UCSD-AML1 (cell line): ENCODE measurements at regions not wholly inside any gene's neighbourhood (a gene's known extent, or its start where the extent isn't known, plus 50 kb on each side); places are given as distances from the start of the nearest gene placed in this dataset.
"Not testable (repeated sequence)": the region's sequence is repeated elsewhere in the genome, so short reads cannot be mapped to it uniquely, and the experiment has no call there.

Source experiments
- DNase-seq: peaks from one replicate; lab custom pipeline; 2025; ENCODE audit not compliant: unreplicated experiment; lab: John Stamatoyannopoulos, UW

- no peak for DNase-seq
Measured at GRCh38 chr6:134619789-134620188, 301.9 kb upstream of the SGK1 start.

DNA sequence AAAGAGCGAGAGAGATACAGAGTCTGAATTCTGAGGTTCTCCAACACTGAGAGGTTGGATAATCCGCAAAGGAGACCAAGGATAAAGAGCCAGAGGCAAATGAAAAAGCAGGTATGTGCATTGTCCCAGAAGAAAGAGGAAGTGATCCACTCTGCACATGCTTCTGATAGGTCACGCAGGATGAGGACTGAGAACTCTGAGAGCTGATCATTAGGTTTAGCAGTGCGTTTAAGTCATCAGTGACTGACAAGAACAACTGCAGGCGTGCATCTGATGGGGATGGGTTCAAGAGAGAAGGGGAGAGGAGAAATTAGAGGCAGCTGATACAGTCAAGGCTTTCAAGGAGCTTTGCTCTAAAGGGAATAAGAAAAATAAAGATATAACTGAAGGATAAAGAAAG is 301.2 kb upstream of the SGK1 start:
- no peak for DNase-seq

DNA sequence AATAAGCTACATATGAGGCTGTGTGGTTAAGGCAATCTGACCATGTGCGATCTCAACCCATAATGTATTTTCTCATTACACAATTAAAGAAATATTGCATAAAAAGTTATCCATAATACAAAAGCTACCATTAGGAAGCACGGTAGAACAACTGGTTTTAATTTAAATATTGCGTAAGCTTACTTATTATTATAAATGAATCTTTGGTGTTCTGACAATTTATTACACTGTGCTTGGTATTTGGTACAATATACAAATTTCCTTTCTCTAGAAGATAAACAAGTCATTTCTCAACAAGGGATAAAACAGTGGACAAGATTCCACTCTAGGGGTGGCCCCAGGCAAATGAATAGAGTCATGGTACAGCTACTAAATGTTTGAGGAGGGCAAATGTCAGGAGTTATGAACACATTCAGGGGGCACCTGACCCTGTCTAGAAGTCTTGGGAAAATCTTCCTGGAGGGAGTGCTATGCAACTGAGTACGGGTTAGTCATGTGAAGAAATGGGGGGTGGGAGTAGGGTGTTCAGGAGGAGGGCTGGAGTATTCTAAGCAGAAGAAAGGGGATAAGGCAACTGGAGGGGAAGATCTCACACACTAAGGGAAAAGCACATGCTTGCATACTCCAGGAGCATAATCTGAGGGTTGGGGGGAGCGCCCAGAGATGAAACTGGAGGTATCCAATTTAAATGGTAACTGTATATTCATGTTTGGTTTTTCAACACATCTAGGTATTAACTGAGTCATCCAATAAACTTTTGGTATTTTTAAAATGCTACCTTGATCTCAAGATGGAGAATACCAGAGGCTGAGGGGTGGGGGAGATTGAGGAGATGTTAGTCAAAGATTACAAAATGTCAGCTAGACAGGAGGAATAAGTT is 296.9 kb upstream of the SGK1 start:
- no peak for DNase-seq

GRCh38 chr6:134612128-134612527 is 294.2 kb upstream of the SGK1 start:
- DNase-seq: not testable (repeated sequence)

GRCh38 chr6:134610411-134610810 is 292.5 kb upstream of the SGK1 start:
- DNase-seq: no peak

DNA sequence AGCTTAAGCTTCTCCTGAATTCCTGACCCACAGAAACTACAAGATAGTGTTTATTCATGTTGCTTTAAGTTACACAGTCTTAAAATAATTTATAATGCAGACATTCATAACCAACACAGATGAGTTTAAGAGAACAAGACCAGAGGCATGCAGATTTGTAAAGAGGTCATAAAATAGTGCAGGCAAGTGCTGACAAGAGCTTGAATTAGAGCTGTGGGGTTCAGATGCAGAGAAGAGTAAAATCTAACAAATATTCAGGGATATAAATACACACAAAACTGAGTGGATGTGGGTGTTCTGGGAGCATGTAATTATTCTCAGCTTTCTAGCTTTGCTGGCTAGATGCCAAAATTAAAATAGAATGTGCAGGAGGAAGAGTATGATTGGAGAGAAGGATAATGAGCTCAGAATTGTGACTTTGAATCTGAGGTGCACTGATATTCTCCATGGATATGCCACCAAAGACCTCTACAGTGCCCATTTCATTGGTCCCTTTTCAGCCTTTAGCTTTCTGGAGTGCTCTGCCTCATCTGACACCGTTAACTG is 291.9 kb upstream of the SGK1 start:
- no peak for DNase-seq

- no peak for DNase-seq
Measured at GRCh38 chr6:134607411-134607810, 289.5 kb upstream of the SGK1 start.

GRCh38 chr6:134605034-134605433 is 287.1 kb upstream of the SGK1 start:
- no peak for DNase-seq

GRCh38 chr6:134604014-134604676 is 286.2 kb upstream of the SGK1 start:
- DNase-seq: no peak

GRCh38 chr6:134603561-134603960 is 285.6 kb upstream of the SGK1 start:
- no peak for DNase-seq

DNA sequence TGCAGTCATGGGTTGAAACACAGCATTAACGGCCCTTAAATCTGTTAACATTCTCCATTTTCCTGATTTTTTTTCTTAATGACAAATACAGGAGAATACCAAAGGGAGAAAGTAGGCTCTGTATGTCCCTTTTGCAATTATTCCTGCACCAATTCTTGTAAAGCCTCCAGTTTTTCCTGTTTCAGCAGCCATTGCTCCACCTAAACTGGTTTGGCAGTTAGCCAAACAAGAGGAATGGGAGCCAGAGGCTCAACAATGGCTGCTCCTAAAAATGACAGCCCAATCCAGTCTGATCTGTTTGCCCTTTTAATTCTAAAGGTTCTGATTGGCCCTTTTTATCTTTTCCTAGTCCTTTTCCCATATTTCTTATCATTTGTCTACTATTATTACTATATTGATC is 284.2 kb upstream of the SGK1 start:
- no peak for DNase-seq

DNA sequence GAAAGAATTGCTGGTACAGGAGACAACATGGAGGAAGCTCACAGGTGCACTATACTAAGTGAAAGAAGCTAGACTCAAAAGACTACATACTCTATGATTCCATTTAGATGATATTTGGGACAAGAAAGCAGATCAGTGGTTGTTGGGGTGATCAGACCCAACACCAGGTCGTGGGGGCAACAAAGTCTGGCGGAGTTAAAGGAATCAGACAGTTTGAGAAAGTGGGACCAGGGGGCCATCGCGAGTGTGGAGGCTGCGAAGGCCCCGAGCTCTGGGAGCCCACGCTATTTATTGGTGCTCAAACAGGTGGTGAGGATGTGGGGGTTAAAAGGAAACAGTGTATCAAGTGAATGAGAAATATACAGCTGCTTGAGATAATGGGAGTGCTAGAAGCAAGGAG is 282.8 kb upstream of the SGK1 start:
- DNase-seq: no peak

DNA sequence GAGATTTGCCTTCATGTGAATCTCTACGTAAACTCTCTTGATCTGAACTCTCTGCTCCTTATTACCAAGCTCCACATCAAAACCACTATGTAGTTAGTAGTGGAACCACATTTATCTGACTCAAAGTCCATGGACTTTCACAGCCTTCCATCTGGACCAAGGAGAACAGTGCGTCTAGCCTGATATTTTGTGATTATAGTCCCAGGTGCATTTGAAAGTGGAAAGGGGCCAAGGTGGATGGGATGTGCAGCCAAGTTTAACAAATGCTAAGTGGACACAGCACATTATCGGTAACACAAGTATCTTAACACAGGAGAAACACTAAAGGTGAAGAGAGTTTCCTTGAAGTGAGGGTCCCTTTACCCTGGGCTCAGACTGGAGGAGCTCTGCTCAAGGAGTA is 281.2 kb upstream of the SGK1 start:
- DNase-seq: no peak

DNA sequence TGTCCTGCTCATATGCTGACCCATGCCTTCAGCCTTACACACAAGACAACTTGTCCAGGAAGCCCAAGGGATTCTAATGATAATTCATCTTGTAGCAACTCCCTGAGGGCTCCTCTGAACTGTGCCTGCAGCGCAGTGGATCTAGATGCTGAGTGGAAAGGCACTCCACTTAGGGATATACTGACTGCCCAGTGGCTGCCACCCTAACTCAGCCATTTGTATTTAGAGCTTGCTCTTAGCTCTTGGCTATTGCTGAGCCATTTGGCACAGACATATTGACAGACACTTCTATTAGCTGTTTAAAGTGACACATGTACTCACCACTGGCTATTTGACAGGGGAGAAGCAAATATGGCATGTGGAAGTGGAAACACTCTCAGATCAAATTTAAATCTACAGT is 278.3 kb upstream of the SGK1 start:
- DNase-seq: no peak

DNA sequence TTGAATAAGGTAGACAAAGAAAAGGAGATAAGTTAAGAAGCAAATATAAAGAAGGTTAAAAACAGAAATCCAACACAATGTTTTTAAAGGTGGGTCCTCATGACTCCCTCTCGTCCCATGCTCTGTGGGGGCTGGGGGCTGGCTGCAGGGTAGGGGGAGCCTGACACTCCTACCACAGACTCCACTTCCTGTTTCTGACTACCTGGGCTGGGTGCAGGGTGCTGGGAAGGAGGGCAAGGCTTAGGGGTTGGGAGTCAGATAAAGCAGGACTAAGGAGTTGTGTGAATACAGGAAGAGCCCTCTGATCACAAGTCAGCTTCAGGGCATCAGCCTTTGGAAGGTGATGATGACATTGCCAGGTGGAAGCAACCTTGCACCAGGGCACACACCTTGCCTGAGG is 277.0 kb upstream of the SGK1 start:
- no peak for DNase-seq

GRCh38 chr6:134593887-134594286 is 276.0 kb upstream of the SGK1 start:
- no peak for DNase-seq

DNA sequence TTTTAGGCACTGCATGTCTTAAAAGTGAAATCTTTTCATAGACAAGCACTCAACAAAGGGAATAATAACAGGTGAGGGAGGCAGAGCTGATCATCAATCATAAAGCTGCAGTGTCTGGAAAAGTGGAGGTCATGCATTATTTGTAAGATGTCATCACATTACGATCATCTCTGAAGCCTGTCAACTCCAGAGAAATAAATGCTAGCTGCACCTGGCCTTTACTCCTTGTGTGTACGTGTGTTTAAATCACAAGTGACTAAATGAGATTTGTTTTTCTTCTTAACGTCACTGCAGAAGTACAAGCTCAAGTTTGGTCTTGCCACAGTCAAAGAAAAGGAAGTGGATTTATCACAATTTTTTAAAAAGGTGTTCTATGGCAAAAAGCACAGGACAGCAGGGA is 275.5 kb upstream of the SGK1 start:
- no peak for DNase-seq

GRCh38 chr6:134593024-134593423 is 275.1 kb upstream of the SGK1 start:
- DNase-seq: no peak

GRCh38 chr6:134590449-134590848 is 272.5 kb upstream of the SGK1 start:
- DNase-seq: no peak

GRCh38 chr6:134590004-134590403 is 272.1 kb upstream of the SGK1 start:
- no peak for DNase-seq

- no peak for DNase-seq
Measured at GRCh38 chr6:134589512-134589911, 271.6 kb upstream of the SGK1 start.

DNA sequence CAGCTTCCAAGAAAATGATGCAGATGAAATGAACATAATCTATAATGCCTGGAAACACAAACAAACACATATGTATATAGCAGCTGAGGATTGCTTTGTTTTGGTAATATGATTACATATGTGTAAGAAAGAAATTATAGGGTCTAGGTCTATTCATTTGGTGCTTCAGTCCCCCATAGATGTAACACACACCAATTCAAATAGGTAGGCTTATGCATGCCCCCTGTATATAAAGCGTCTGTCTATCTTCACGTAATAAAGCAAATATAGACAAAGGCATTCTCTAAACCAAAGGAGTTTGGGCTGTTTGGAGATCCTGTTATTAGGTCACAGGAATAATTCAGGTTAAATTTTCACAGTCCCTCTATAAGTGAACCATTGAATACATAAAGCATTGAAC is 270.4 kb upstream of the SGK1 start:
- DNase-seq: no peak
